OCI-LY3 (cell line): ENCODE measurements at regions not wholly inside any gene's neighbourhood (a gene's known extent, or its start where the extent isn't known, plus 50 kb on each side); places are given as distances from the start of the nearest gene placed in this dataset.

Experiments used
- H2AFZ ChIP-seq: fragments of 200-600, 300-600 bp; shearing (Covaris generic); 2 replicates; pipeline ENCODE4 v1.6.0; 2014; ENCODE audit warnings: antibody characterized with exemption, low read depth, low read length
- H3K27ac ChIP-seq: fragments of 200-600, 300-600 bp; sonication (generic); 2 replicates; pipeline ENCODE4 v1.5.1; 2014; ENCODE audit warnings: mild to moderate bottlenecking, low read length, moderate library complexity, mixed read lengths
- H3K27me3 ChIP-seq: fragments of 200-600, 300-600 bp; sonication (generic); 2 replicates; pipeline ENCODE4 v1.6.1; 2014; ENCODE audit warnings: low read depth, low read length, mixed read lengths
- H3K36me3 ChIP-seq: fragments of 200-600, 300-600 bp; sonication (generic); replicated peaks from 2 replicates; pipeline ENCODE3; 2014; ENCODE audit warnings: low read depth, low read length, mixed read lengths
- H3K4me1 ChIP-seq: fragments of 300-600, 200-600 bp; sonication (generic); 2 replicates; pipeline ENCODE4 v1.6.1; 2014; ENCODE audit warnings: low read length, mixed read lengths
- H3K4me2 ChIP-seq: fragments of 200-600, 300-600 bp; sonication (generic); 2 replicates; pipeline ENCODE4 v1.6.1; 2014; ENCODE audit warnings: low read length, mixed read lengths
- H3K4me3 ChIP-seq: fragments of 300-600, 200-600 bp; sonication (generic); 2 replicates; pipeline ENCODE4 v1.5.1; 2014; ENCODE audit warnings: antibody characterized with exemption, mild to moderate bottlenecking, low read length, moderate library complexity
- H3K79me2 ChIP-seq: fragments of 300-600, 200-600 bp; shearing (Covaris generic); 2 replicates; pipeline ENCODE4 v1.6.1; 2014; ENCODE audit warnings: mild to moderate bottlenecking, low read length, mixed read lengths
- H3K9ac ChIP-seq: fragments of 300-600, 200-600 bp; shearing (Covaris generic); 2 replicates; pipeline ENCODE4 v1.6.0; 2014; ENCODE audit warnings: mild to moderate bottlenecking, low read length, moderate library complexity
- H3K9me3 ChIP-seq: fragments of 200-600, 300-600 bp; shearing (Covaris generic); 2 replicates; pipeline ENCODE4 v1.6.1; 2014; ENCODE audit warnings: low read length, mixed read lengths; ENCODE audit not compliant: insufficient read depth
- H4K20me1 ChIP-seq: fragments of 200-600, 300-600 bp; sonication (generic); 2 replicates; pipeline ENCODE4 v1.6.1; 2016; ENCODE audit warnings: low read length, mixed read lengths; ENCODE audit not compliant: insufficient read depth
- CTCF ChIP-seq: fragments of 200-600, 300-600 bp; sonication (generic); IDR thresholded peaks from 2 replicates; pipeline ENCODE4 v1.5.1; 2014; ENCODE audit warnings: antibody characterized with exemption, low read length, low read depth
- EZH2phosphoT487 ChIP-seq: fragments of 200-600 bp; shearing (Covaris generic); IDR thresholded peaks from 2 replicates; pipeline ENCODE4 v1.6.1; 2018; ENCODE audit warnings: antibody characterized with exemption, mixed run types, low read depth

- Histone ChIP-seq H3K4me2 (no peak overlapping the region), H3K4me1 (no peaks in the 10 kb centered on the region), H3K27me3 (no peaks in the 10 kb centered on the region), H3K27ac (no peak overlapping the region), H3K79me2 (no peaks in the 10 kb centered on the region), H3K9me3 (no peaks in the 10 kb centered on the region), H3K36me3 (no peaks in the 10 kb centered on the region), H3K9ac (no peak overlapping the region), H2AFZ (no peak overlapping the region), H3K4me3 (no peak overlapping the region), H4K20me1 (no peaks in the 10 kb centered on the region)
- TF ChIP-seq CTCF (no peak), EZH2phosphoT487 (no peak)
Observed at GRCh38 chr13:86932776-86933334, 738.3 kb upstream of the SLITRK5 start.

DNA sequence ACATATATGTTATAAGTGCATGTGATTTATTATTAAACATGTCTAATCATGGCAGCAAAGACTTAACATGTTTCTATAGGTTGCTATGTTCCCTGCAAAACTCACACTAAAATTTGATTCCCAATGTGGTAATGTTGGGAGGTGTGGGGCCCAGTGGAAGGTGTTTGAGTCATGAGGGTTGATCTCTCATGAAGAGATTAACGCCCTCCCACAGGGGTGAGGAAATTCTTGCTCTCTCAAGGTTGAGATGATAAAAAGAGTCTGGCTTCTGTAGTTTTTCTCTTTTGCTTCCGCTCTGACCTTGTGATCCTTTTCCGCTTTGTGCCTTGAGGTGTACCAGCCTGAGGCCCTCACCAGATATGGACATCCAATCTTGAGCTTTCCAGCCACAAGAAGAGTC is 737.5 kb upstream of the SLITRK5 start:
- Histone ChIP-seq H3K9ac (no peak overlapping the region), H3K27ac (no peak overlapping the region), H3K27me3 (no peaks in the 10 kb centered on the region), H3K36me3 (no peaks in the 10 kb centered on the region), H3K79me2 (no peaks in the 10 kb centered on the region), H3K4me2 (no peak overlapping the region), H3K4me3 (no peak overlapping the region), H3K4me1 (no peaks in the 10 kb centered on the region), H4K20me1 (no peaks in the 10 kb centered on the region), H2AFZ (no peak overlapping the region), H3K9me3 (no peaks in the 10 kb centered on the region)
- TF ChIP-seq CTCF: no peak
- no peak for TF ChIP-seq EZH2phosphoT487

DNA sequence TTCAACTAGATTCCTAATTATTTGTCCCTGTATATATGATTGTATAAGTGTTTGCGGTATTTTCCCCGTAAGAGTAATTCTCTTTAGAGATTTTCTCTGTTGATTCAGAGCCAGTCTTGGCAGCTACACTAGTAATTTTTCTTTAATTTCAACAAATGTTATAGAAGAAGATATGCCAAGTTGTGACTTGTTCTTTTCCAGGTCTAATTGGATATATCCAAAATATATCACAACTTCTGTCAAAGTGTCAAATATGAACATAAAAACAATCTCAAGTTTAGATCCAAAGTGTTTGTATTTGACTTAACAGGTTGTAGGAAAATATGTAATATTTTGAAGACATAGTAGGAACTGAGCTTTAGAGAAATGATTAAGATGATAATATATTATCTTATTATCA is 733.9 kb upstream of the SLITRK5 start:
- no peaks in the 10 kb centered on the region for H3K4me1 ChIP-seq
- no peaks in the 10 kb centered on the region for H3K79me2 ChIP-seq
- H2AFZ ChIP-seq: no peak overlapping the region
- H3K9me3 ChIP-seq: no peaks in the 10 kb centered on the region
- no peaks in the 10 kb centered on the region for H3K27me3 ChIP-seq
- H3K9ac ChIP-seq: no peak overlapping the region
- H3K27ac ChIP-seq: no peak overlapping the region
- H3K36me3 ChIP-seq: no peaks in the 10 kb centered on the region
- H3K4me2 ChIP-seq: no peak overlapping the region
- no peak overlapping the region for H3K4me3 ChIP-seq
- TF ChIP-seq EZH2phosphoT487 (no peak), CTCF (no peak)
- no peaks in the 10 kb centered on the region for H4K20me1 ChIP-seq

DNA sequence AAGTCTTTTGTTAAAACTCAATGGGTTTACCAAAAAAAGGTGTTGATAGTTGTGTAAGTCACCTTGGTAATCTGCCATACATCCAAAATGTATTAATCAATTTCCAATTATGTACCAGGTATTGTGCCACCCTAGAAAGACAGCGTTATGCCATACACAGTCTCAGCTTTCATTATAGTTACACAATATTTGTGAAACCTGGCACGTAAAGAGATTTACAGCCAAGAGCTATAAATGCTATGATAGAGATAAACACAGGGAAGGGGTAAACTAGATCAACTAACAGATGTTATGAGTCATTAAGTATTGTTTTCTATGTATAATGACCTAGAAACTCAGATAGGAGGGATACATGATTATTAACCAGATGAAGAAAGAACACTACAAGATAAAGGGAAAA is 725.6 kb upstream of the SLITRK5 start:
- Histone ChIP-seq H3K4me1 (0 out of 2 replicates have a peak, but pooled peaks cover 3% of the 10 kb centered on the region), H3K27me3 (no peaks in the 10 kb centered on the region), H3K9ac (no peak overlapping the region), H3K4me2 (no peak overlapping the region), H3K79me2 (no peaks in the 10 kb centered on the region), H2AFZ (no peak overlapping the region), H3K36me3 (no peaks in the 10 kb centered on the region), H3K4me3 (no peak overlapping the region), H4K20me1 (no peaks in the 10 kb centered on the region), H3K9me3 (no peaks in the 10 kb centered on the region), H3K27ac (no peak overlapping the region)
- TF ChIP-seq CTCF (no peak), EZH2phosphoT487 (no peak)
